ENCODE measurements at regions not wholly inside any gene's neighbourhood (a gene's known extent, or its start where the extent isn't known, plus 50 kb on each side); places are given as distances from the start of the nearest gene placed in this dataset.

DNA sequence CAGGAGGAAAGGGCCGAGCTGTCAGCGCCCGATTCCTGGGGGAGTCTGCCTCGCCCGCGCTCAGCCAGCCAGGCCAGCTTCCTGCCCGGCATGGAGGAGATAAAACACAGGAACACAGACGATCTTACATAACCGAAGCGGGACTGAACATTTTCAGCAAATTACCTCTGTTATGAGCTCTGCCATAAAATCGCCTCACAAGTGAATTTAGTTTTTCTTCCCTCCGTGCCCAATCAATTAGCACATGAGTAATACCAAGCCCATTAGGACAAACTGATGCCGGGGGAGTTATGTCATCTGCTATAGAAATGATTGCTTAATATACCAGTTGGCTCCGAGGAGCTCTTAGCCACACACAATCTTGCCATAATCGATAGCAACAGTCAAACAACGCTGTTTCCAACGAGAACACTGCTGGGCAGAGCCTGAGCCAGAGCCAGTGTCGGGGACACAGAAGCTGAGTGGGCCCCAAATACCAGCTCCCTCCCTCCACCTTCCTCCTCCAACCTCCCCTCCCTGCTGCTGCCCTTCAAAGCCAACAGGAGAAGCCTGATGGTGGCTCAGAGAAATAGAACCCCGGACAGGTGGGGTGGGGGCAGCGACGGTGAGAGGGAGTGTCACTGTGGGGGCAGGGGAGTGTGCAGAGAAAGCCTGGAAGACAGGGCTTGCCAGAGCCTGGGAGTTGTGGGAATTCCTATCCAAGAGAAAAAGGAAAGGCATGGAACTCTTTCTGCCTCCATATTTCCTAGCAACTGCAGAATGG, 279.4 kb upstream of the TLE3 start:
- H3K36me3 ChIP-seq: no peaks in the 10 kb centered on the region
- Mint-ChIP-seq H3K36me3 (no peaks in the 10 kb centered on the region), H3K4me3 (peak overlapping the region; percentile 65), H3K4me1 (peaks cover 33% of the 10 kb centered on the region), H3K27me3 (ENCODE audit: insufficient read depth, low read depth) (peaks cover 23% of the 10 kb centered on the region), H3K27ac (no peak overlapping the region), H3K9me3 (no peaks in the 10 kb centered on the region)
- TF ChIP-seq EZH2 (IDR thresholded peaks at IDR 0.05) (no peak), CTCF (IDR thresholded peaks at IDR 0.05) (no peak), EZH2phosphoT487 (IDR thresholded peaks at IDR 0.05) (no peak)
- H3K27me3 ChIP-seq: no peaks in the 10 kb centered on the region
- peaks cover 3% of the 10 kb centered on the region for H3F3A ChIP-seq (ENCODE audit: low read depth)
- no peak overlapping the region for H3K27ac ChIP-seq
- no peak overlapping the region for H3K9ac ChIP-seq
- no peaks in the 10 kb centered on the region for H4K20me1 ChIP-seq (ENCODE audit: low read depth)
- no peaks in the 10 kb centered on the region for H3K9me3 ChIP-seq (ENCODE audit: low read depth)
- H3K4me3 ChIP-seq: peak overlapping the region; percentile 28
- H3K79me2 ChIP-seq (ENCODE audit: low read depth): no peaks in the 10 kb centered on the region
- H3K4me2 ChIP-seq: peak overlapping the region; percentile 73
- peaks cover 26% of the 10 kb centered on the region for H3K4me1 ChIP-seq
- peak; percentile 42 for DNase-seq (ENCODE audit: low spot score)
- peak overlapping the region; percentile 85 for H2AFZ ChIP-seq (replicated peaks)

DNA sequence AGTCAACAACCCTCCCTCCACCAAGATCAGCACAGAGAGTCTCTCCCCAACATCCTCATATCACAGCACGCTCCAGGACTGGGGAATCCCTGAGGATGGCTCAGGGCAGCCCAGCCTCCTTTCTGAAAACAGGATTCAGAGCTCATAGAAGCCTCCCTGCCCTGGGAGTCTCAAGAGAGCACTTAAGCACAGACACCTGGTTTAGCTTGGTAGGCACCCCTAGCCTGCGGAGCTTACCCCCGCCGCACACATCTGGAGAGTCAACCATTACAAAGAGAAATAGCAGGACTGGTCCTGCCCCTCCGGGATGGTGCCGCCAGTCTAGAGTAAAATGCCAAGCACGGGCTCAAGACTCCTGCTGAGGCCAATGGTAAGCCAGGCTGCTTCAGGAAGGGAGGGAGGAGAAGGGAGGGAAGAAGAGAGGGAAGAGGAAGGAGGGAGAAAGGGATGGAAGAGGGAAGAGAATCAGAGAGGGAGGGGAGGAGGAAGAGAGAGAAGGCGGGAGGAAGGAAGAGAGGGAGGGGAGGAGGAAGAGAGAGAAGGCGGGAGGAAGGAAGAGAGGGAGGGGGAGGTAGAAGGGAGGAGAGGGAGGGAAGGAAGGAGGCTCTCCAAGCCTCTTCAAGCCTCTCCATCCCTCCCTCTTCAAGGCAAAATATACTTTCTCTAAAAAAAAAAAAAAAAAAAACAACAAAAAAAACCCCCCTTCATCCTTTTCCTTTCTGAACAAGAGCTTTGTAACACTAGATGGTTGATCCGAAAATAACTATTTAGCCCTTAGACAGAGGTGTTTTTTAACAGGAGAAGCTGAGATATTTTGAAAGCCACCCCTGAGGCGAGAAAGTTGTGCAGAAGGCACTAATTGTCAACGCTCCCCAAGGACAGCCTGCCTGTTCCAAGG, 278.6 kb upstream of the TLE3 start:
- TF ChIP-seq CTCF (IDR thresholded peaks at IDR 0.05) (no peak), EZH2phosphoT487 (IDR thresholded peaks at IDR 0.05) (no peak), EZH2 (IDR thresholded peaks at IDR 0.05) (no peak)
- no peaks in the 10 kb centered on the region for H3K9me3 Mint-ChIP-seq
- no peak overlapping the region for H3K27ac Mint-ChIP-seq
- peak overlapping the region; percentile 28 for H3K4me3 ChIP-seq
- H3K4me2 ChIP-seq: peak overlapping the region; percentile 73
- no peaks in the 10 kb centered on the region for H4K20me1 ChIP-seq (ENCODE audit: low read depth)
- no peaks in the 10 kb centered on the region for H3K79me2 ChIP-seq (ENCODE audit: low read depth)
- H3K36me3 ChIP-seq: no peaks in the 10 kb centered on the region
- H3K4me1 Mint-ChIP-seq: peaks cover 33% of the 10 kb centered on the region
- peak; percentile 42 for DNase-seq (ENCODE audit: low spot score)
- no peaks in the 10 kb centered on the region for H3K9me3 ChIP-seq (ENCODE audit: low read depth)
- no peak overlapping the region for H3K9ac ChIP-seq
- no peaks in the 10 kb centered on the region for H3K36me3 Mint-ChIP-seq
- H3K27ac ChIP-seq: no peak overlapping the region
- H3K27me3 ChIP-seq: no peaks in the 10 kb centered on the region
- peak overlapping the region; percentile 85 for H2AFZ ChIP-seq (replicated peaks)
- H3F3A ChIP-seq (ENCODE audit: low read depth): peaks cover 3% of the 10 kb centered on the region
- H3K27me3 Mint-ChIP-seq (ENCODE audit: insufficient read depth, low read depth): peaks cover 15% of the 10 kb centered on the region
- H3K4me3 Mint-ChIP-seq: peak overlapping the region; percentile 65
- peaks cover 26% of the 10 kb centered on the region for H3K4me1 ChIP-seq

- Histone ChIP-seq H3K9ac (no peak overlapping the region), H3K9me3 (ENCODE audit: low read depth) (no peaks in the 10 kb centered on the region), H3K27me3 (no peaks in the 10 kb centered on the region), H2AFZ (replicated peaks) (peak overlapping the region; percentile 64), H3K36me3 (no peaks in the 10 kb centered on the region), H3K4me3 (no peak overlapping the region), H3F3A (ENCODE audit: low read depth) (peaks cover 3% of the 10 kb centered on the region), H3K4me2 (peak overlapping the region; percentile 73), H3K4me1 (peaks cover 26% of the 10 kb centered on the region), H4K20me1 (ENCODE audit: low read depth) (no peaks in the 10 kb centered on the region), H3K79me2 (ENCODE audit: low read depth) (no peaks in the 10 kb centered on the region), H3K27ac (no peak overlapping the region)
- Mint-ChIP-seq H3K4me3 (peak overlapping the region; percentile 2), H3K27me3 (ENCODE audit: insufficient read depth, low read depth) (peaks cover 15% of the 10 kb centered on the region), H3K4me1 (peaks cover 33% of the 10 kb centered on the region), H3K27ac (no peak overlapping the region), H3K36me3 (no peaks in the 10 kb centered on the region), H3K9me3 (no peaks in the 10 kb centered on the region)
- no peak for TF ChIP-seq EZH2phosphoT487 (IDR thresholded peaks at IDR 0.05)
- no peak for TF ChIP-seq CTCF (IDR thresholded peaks at IDR 0.05)
- no peak for TF ChIP-seq EZH2 (IDR thresholded peaks at IDR 0.05)
- no peak for DNase-seq (ENCODE audit: low spot score)
Observed at GRCh38 chr15:70375586-70375985, 277.9 kb upstream of the TLE3 start.
